ENCODE measurements at regions not wholly inside any gene's neighbourhood (a gene's known extent, or its start where the extent isn't known, plus 50 kb on each side); places are given as distances from the start of the nearest gene placed in this dataset.
"Not testable (repeated sequence)": the region's sequence is repeated elsewhere in the genome, so short reads cannot be mapped to it uniquely, and the experiment has no call there.

DNA sequence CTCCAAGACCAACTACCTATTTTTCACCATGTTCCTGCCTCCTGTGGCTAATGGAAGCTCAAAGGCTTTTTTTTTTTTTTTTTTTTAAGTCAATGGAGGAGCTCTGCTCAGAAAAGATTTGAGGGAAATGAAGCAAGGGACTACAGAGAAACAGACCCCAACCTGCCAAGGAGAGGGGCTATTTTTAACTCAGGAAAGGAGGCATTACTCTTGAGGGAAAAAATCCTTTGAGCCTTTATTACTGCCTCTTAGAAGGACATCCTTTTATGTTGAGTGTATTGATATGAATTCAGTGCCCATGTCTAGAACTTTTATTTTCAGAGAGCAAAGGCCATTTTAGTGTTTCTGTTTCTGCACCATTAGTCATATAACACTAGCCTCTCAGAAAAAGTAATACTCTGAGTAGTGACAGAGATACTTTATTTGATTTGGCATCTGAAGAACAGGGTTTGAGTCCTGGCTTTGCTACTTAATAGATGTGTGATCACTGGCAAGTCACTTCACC lies 68.1 kb upstream of the PCDH8 start:
- Histone ChIP-seq H3K27me3 (ENCODE audit: insufficient read depth) (no peaks in the 10 kb centered on the region), H3K27ac (ENCODE audit: low read depth in 2 of 2, low read length in 1 of 2) (no peak overlapping the region), H3K4me3 (ENCODE audit: low read depth in 2 of 2, low read length in 1 of 2) (no peak overlapping the region), H2AFZ (ENCODE audit: low read depth) (no peak overlapping the region), H3K9me2 (no peaks in the 10 kb centered on the region), H3F3A (replicated peaks; ENCODE audit: insufficient read depth) (no peaks in the 10 kb centered on the region), H3K9me3 (no peaks in the 10 kb centered on the region), H3K36me3 (replicated peaks in 1 of 2; ENCODE audit: control insufficient read depth in 1 of 2, insufficient read depth in 2 of 2, low read length in 1 of 2) (no peaks in the 10 kb centered on the region), H3K79me2 (ENCODE audit: insufficient read depth) (no peaks in the 10 kb centered on the region), H3K9ac (no peak overlapping the region), H4K20me1 (ENCODE audit: insufficient read depth) (no peaks in the 10 kb centered on the region), H3K4me2 (no peak overlapping the region), H3K4me1 (ENCODE audit: control insufficient read depth in 1 of 2, insufficient read depth in 2 of 2, low read depth in 1 of 2, low read length in 1 of 2) (no peaks in the 10 kb centered on the region)
- no peak for DNase-seq
- ChIA-PET POLR2A (no interaction called here), CTCF (interaction anchor here (0.7 to 1.0 kb wide), 2 partner anchors 19 to 52 kb away, joined by 3 to 4 read pairs; no protein-coding TSS in a partner anchor)
- no peak for TF ChIP-seq RAD21 (IDR thresholded peaks at IDR 0.05; ENCODE audit: low read length)
- no peak for TF ChIP-seq RCOR1 (IDR thresholded peaks at IDR 0.05; ENCODE audit: low read length)
- TF ChIP-seq FOSL2 (IDR thresholded peaks at IDR 0.05; ENCODE audit: borderline replicate concordance, low read depth), result no peak
- TF ChIP-seq ELF1 (IDR thresholded peaks at IDR 0.05), result no peak
- TF ChIP-seq, protein P1, sequence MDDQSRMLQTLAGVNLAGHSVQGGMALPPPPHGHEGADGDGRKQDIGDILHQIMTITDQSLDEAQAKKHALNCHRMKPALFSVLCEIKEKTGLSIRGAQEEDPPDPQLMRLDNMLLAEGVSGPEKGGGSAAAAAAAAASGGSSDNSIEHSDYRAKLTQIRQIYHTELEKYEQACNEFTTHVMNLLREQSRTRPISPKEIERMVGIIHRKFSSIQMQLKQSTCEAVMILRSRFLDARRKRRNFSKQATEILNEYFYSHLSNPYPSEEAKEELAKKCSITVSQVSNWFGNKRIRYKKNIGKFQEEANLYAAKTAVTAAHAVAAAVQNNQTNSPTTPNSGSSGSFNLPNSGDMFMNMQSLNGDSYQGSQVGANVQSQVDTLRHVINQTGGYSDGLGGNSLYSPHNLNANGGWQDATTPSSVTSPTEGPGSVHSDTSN (IDR thresholded peaks at IDR 0.05), result no peak
- TF ChIP-seq, protein P2, sequence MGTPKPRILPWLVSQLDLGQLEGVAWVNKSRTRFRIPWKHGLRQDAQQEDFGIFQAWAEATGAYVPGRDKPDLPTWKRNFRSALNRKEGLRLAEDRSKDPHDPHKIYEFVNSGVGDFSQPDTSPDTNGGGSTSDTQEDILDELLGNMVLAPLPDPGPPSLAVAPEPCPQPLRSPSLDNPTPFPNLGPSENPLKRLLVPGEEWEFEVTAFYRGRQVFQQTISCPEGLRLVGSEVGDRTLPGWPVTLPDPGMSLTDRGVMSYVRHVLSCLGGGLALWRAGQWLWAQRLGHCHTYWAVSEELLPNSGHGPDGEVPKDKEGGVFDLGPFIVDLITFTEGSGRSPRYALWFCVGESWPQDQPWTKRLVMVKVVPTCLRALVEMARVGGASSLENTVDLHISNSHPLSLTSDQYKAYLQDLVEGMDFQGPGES (IDR thresholded peaks at IDR 0.05; ENCODE audit: low read depth, low read length), result no peak
- TF ChIP-seq TEAD4 (IDR thresholded peaks at IDR 0.05; ENCODE audit: borderline replicate concordance, insufficient read depth), result no peak
- TF ChIP-seq EP300 (IDR thresholded peaks at IDR 0.05; ENCODE audit: borderline replicate concordance in 1 of 2, low read depth in 1 of 2, low read length in 1 of 2), result no peak
- no peak for TF ChIP-seq SIN3A (IDR thresholded peaks at IDR 0.05; ENCODE audit: borderline replicate concordance, low read depth, low read length)
- no peak for TF ChIP-seq CHD2 (IDR thresholded peaks at IDR 0.05; ENCODE audit: low read length, partially characterized antibody)
- no peak for TF ChIP-seq FOXM1 (IDR thresholded peaks at IDR 0.05; ENCODE audit: low read depth)
- TF ChIP-seq MXI1 (IDR thresholded peaks at IDR 0.05; ENCODE audit: low read depth, low read length), result no peak
- no peak for TF ChIP-seq JUND (IDR thresholded peaks at IDR 0.05)
- TF ChIP-seq, protein P3, sequence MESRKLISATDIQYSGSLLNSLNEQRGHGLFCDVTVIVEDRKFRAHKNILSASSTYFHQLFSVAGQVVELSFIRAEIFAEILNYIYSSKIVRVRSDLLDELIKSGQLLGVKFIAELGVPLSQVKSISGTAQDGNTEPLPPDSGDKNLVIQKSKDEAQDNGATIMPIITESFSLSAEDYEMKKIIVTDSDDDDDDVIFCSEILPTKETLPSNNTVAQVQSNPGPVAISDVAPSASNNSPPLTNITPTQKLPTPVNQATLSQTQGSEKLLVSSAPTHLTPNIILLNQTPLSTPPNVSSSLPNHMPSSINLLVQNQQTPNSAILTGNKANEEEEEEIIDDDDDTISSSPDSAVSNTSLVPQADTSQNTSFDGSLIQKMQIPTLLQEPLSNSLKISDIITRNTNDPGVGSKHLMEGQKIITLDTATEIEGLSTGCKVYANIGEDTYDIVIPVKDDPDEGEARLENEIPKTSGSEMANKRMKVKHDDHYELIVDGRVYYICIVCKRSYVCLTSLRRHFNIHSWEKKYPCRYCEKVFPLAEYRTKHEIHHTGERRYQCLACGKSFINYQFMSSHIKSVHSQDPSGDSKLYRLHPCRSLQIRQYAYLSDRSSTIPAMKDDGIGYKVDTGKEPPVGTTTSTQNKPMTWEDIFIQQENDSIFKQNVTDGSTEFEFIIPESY (IDR thresholded peaks at IDR 0.05; ENCODE audit: borderline replicate concordance, low read depth), result no peak

DNA sequence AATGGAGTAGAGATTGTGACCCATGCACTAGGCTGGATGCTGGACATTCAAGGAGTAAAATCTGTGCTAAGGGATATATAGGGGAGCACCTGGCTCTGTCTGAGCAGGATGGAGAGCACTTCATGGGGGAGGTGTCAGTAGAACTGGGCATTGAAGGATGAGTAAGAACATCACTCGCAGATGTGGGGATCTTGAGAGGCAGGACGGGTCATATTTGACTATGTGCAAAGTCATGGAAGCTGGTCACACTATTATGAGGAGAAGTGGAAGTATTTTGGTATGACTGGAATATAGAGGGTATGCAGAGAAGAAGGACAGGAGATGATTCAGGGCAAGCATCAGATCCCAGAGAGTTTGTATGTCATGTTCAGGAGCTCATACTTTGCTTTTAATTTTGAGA lies 62.9 kb upstream of the PCDH8 start:
- Histone ChIP-seq H3K27ac (ENCODE audit: low read depth in 2 of 2, low read length in 1 of 2) (no peak overlapping the region), H3K4me2 (no peak overlapping the region), H3F3A (replicated peaks; ENCODE audit: insufficient read depth) (no peaks in the 10 kb centered on the region), H3K9ac (no peak overlapping the region), H3K9me2 (no peaks in the 10 kb centered on the region), H3K4me3 (ENCODE audit: low read depth in 2 of 2, low read length in 1 of 2) (no peak overlapping the region), H3K36me3 (replicated peaks in 1 of 2; ENCODE audit: control insufficient read depth in 1 of 2, insufficient read depth in 2 of 2, low read length in 1 of 2) (no peaks in the 10 kb centered on the region), H3K79me2 (ENCODE audit: insufficient read depth) (no peaks in the 10 kb centered on the region), H2AFZ (ENCODE audit: low read depth) (no peak overlapping the region), H4K20me1 (ENCODE audit: insufficient read depth) (no peaks in the 10 kb centered on the region), H3K4me1 (ENCODE audit: control insufficient read depth in 1 of 2, insufficient read depth in 2 of 2, low read depth in 1 of 2, low read length in 1 of 2) (no peaks in the 10 kb centered on the region), H3K27me3 (ENCODE audit: insufficient read depth) (no peaks in the 10 kb centered on the region; the same call in 1 of the 2 replicates), H3K9me3 (no peaks in the 10 kb centered on the region)
- ChIA-PET POLR2A (no interaction called here), CTCF (interaction anchor here (1.0 kb wide), 1 partner anchor 240 kb away, joined by 3 read pairs; no protein-coding TSS in a partner anchor)
- no peak for DNase-seq
- TF ChIP-seq NRF1 (IDR thresholded peaks at IDR 0.05; ENCODE audit: low read depth, low read length), result no peak
- TF ChIP-seq EP300 (IDR thresholded peaks at IDR 0.05; ENCODE audit: borderline replicate concordance in 1 of 2, low read depth in 1 of 2, low read length in 1 of 2), result no peak
- no peak for TF ChIP-seq EZH2phosphoT487 (IDR thresholded peaks at IDR 0.05; ENCODE audit: borderline replicate concordance, low read depth)
- no peak for TF ChIP-seq YY1 (IDR thresholded peaks at IDR 0.05; ENCODE audit: low read depth)
- TF ChIP-seq FOXJ3 (CRISPR knock-in tag; IDR thresholded peaks at IDR 0.05), result no peak
- TF ChIP-seq MEF2A (IDR thresholded peaks at IDR 0.05; ENCODE audit: borderline replicate concordance, low read depth), result no peak
- TF ChIP-seq TEAD4 (IDR thresholded peaks at IDR 0.05; ENCODE audit: borderline replicate concordance, insufficient read depth), result no peak
- no peak for TF ChIP-seq GATA2 (CRISPR knock-in tag; IDR thresholded peaks at IDR 0.05)
- TF ChIP-seq GABPA (IDR thresholded peaks at IDR 0.05; ENCODE audit: low read depth), result no peak
- WGBS (ENCODE audit: low lambda C conversion rate), result 33% methylated on average over 2 of the region's 2 CpGs

DNA sequence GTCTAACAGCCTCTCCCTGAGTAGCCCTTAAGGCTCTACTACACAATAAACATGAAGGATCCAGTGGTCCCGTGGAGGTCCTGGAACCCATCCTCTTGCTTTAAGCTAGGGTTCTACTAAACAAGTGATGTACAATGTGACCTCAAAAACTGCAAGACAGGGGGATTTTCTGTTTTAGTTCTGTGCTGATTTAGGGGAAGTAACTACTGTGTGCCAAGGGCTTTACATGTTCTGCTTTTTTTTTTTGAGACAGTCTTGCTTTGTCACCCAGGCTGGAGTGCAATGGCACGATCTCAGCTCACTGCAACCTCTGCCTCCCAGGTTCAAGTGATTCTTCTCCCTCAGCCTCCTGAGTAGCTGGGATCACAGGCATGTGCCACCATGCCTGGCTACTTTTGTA lies 61.9 kb upstream of the PCDH8 start:
- H3K27ac ChIP-seq (ENCODE audit: low read depth in 2 of 2, low read length in 1 of 2); H3K4me3 ChIP-seq (ENCODE audit: low read depth in 2 of 2, low read length in 1 of 2); POLR2A ChIA-PET; H4K20me1 ChIP-seq (ENCODE audit: insufficient read depth); H3K4me1 ChIP-seq (ENCODE audit: control insufficient read depth in 1 of 2, insufficient read depth in 2 of 2, low read depth in 1 of 2, low read length in 1 of 2); H3K27me3 ChIP-seq (ENCODE audit: insufficient read depth); H2AFZ ChIP-seq (ENCODE audit: low read depth); DNase-seq; H3K9ac ChIP-seq; H3K9me2 ChIP-seq; H3F3A ChIP-seq (replicated peaks; ENCODE audit: insufficient read depth); H3K79me2 ChIP-seq (ENCODE audit: insufficient read depth); CTCF ChIA-PET; H3K36me3 ChIP-seq (replicated peaks in 1 of 2; ENCODE audit: control insufficient read depth in 1 of 2, insufficient read depth in 2 of 2, low read length in 1 of 2); H3K9me3 ChIP-seq; H3K4me2 ChIP-seq: not testable (repeated sequence)
- WGBS (ENCODE audit: low lambda C conversion rate), result 27% methylated on average over 2 of the region's 2 CpGs
